Adipose tissue (tissue), 3 donors: ENCODE measurements at regions not wholly inside any gene's neighbourhood (a gene's known extent, or its start where the extent isn't known, plus 50 kb on each side); places are given as distances from the start of the nearest gene placed in this dataset.
"Not testable (repeated sequence)": the region's sequence is repeated elsewhere in the genome, so short reads cannot be mapped to it uniquely, and the experiment has no call there.

Experiments used
- H3K27ac ChIP-seq: one replicate; pipeline ENCODE4 v1.5.1; 2013; ENCODE audit warnings: low read depth, low read length
- WGBS, 3 donors: extraction: QIAGEN DNeasy Blood & Tissue Kit; methylation state at CpG; one replicate each; pipeline ENCODE4 v1.1.7; 2013; 5-methylcytosine and 5-hydroxymethylcytosine counted together
- donor health status: healthy with polysubstance abuse.
- donor health status: Bipolar disorder and iron deficiency.
- donor health status: healthy.

GRCh38 chr15:31173790-31174450 is 72.4 kb upstream of the TRPM1 start:
- whole genome bisulfite sequencing, 3 donors = 85 to 100% (median 93%) methylated on average over 2 of the region's 2 CpGs

GRCh38 chr15:31175484-31175883 is 74.0 kb upstream of the TRPM1 start:
- H3K27ac ChIP-seq = no peak overlapping the region
- 81 to 88% (median 81%) methylated on average over 9 of the region's 9 CpGs for WGBS, 3 donors

More at GRCh38 chr15:31173790-31174450, 72.4 kb upstream of the TRPM1 start:
- no peak overlapping the region for H3K27ac ChIP-seq

GRCh38 chr15:31177951-31178350 is 76.4 kb upstream of the TRPM1 start:
- H3K27ac ChIP-seq = no peak overlapping the region
- 44 to 62% (median 48%) methylated on average over 5 of the region's 5 CpGs for WGBS, 3 donors

GRCh38 chr15:31178705-31179104 is 77.2 kb upstream of the TRPM1 start:
- 65 to 66% (median 65%) methylated on average over 5 of the region's 5 CpGs for WGBS, 3 donors
- H3K27ac ChIP-seq = no peak overlapping the region

- no peak overlapping the region for H3K27ac ChIP-seq
Observed at GRCh38 chr15:31179693-31180092, 78.2 kb upstream of the TRPM1 start.

- no peak overlapping the region for H3K27ac ChIP-seq
- 95 to 100% (median 95%) methylated on average over 10 of the region's 10 CpGs for WGBS, 3 donors
Observed at GRCh38 chr15:31193291-31193690, 91.8 kb upstream of the TRPM1 start.

GRCh38 chr15:31195871-31196270 is 94.3 kb upstream of the TRPM1 start:
- 45 to 74% (median 56%) methylated on average over 2 of the region's 2 CpGs for WGBS, 3 donors
- no peak overlapping the region for H3K27ac ChIP-seq

- H3K27ac ChIP-seq = no peak overlapping the region
- WGBS, 3 donors = 53 to 58% (median 56%) methylated on average over 15 of the region's 15 CpGs
Observed at GRCh38 chr15:31197497-31198414, 96.2 kb upstream of the TRPM1 start.

- H3K27ac ChIP-seq = no peak overlapping the region
- WGBS, 3 donors = 63 to 74% (median 73%) methylated on average over 13 to 16 of the region's 16 CpGs
Observed at GRCh38 chr15:31200735-31201151, 99.2 kb upstream of the TRPM1 start.

- H3K27ac ChIP-seq = no peak overlapping the region
- 83 to 87% (median 85%) methylated on average over 8 of the region's 8 CpGs for WGBS, 3 donors
Observed at GRCh38 chr15:31202953-31203352, 101.4 kb upstream of the TRPM1 start.

GRCh38 chr15:31203999-31204398 is 102.5 kb upstream of the TRPM1 start:
- H3K27ac ChIP-seq = no peak overlapping the region
- WGBS, 3 donors = 64 to 88% (median 88%) methylated on average over 8 of the region's 8 CpGs

GRCh38 chr15:31206386-31207181 is 105.1 kb upstream of the TRPM1 start:
- no peak overlapping the region for H3K27ac ChIP-seq
- WGBS, 3 donors = 58 to 70% (median 66%) methylated on average over 14 of the region's 14 CpGs

- no peak overlapping the region for H3K27ac ChIP-seq
Observed at GRCh38 chr15:31207246-31207645, 105.7 kb upstream of the TRPM1 start.

GRCh38 chr15:31207861-31208260 is 106.3 kb upstream of the TRPM1 start:
- WGBS, 3 donors = 97 to 100% (median 98%) methylated on average over 1 of the region's 1 CpG
- not testable (repeated sequence) for H3K27ac ChIP-seq

More at GRCh38 chr15:31207246-31207645, 105.7 kb upstream of the TRPM1 start:
- WGBS, 3 donors = 93 to 97% (median 94%) methylated on average over 2 of the region's 2 CpGs

GRCh38 chr15:31208817-31209216 is 107.3 kb upstream of the TRPM1 start:
- 76 to 84% (median 79%) methylated on average over 3 of the region's 3 CpGs for WGBS, 3 donors
- H3K27ac ChIP-seq = no peak overlapping the region

- no peak overlapping the region for H3K27ac ChIP-seq
- WGBS, 3 donors = 96 to 98% (median 97%) methylated on average over 4 of the region's 4 CpGs
Observed at GRCh38 chr15:31211353-31211752, 109.8 kb upstream of the TRPM1 start.

- H3K27ac ChIP-seq = no peak overlapping the region
- WGBS, 3 donors = 57 to 79% (median 60%) methylated on average over 10 of the region's 10 CpGs
Observed at GRCh38 chr15:31212326-31213080, 111.0 kb upstream of the TRPM1 start.

GRCh38 chr15:31214158-31214863 is 112.3 kb upstream of the KLF13 start:
- peak overlapping the region; percentile 35 for H3K27ac ChIP-seq
- 77 to 83% (median 78%) methylated on average over 8 of the region's 8 CpGs for whole genome bisulfite sequencing, 3 donors
